H1 (cell line): ENCODE measurements at regions not wholly inside any gene's neighbourhood (a gene's known extent, or its start where the extent isn't known, plus 50 kb on each side); places are given as distances from the start of the nearest gene placed in this dataset.

Experiments used
- CHD1 ChIP-seq: IDR thresholded peaks from 2 replicates; pipeline ENCODE4 v1.6.1; 2012; ENCODE audit warnings: low read depth, low read length, improper control_type of control experiment
- EP300 ChIP-seq, 2 experiments: IDR thresholded peaks; 1 replicate in 1 of 2; 2 replicates in 1 of 2; pipeline ENCODE4 v1.6.1; 2011 to 2012; ENCODE audit warnings: low read depth in 2 of 2, low read length in 2 of 2, mild to moderate bottlenecking in 2 of 2, borderline replicate concordance in 1 of 2, inconsistent platforms in 1 of 2, moderate library complexity in 1 of 2
- TF ChIP-seq, protein P1 (sequence below): fragments of 300-600 bp; sonication (generic); IDR thresholded peaks from 2 replicates; pipeline ENCODE4 v1.7.1; 2012; ENCODE audit warnings: low read length, moderate library complexity, mild to moderate bottlenecking, inconsistent platforms; ENCODE audit not compliant: insufficient replicate concordance
- TF ChIP-seq, protein P2 (sequence below): IDR thresholded peaks from 2 replicates; pipeline ENCODE4 v1.6.1; 2011; ENCODE audit warnings: low read depth, mild to moderate bottlenecking, low read length; ENCODE audit not compliant: insufficient read depth

DNA sequence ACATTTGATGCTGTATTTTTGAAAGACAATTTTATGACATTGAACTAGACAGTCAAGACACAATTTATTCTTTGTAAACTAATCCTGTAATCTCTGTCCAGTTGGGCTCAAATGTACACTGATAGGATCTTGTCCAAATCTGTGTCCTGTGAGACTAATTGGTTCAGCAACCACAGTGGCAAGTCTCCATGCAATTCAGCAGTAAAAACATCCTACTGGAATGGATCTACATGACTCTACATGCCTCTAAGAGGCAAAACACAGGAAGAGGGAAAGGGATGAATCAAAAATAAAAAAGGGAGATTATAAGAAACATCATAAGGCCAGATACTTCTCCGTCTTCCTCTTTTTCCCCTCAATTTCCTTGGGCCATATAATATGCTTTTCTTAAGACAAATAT lies 1164.2 kb downstream of the NLGN4Y start (continued):
- TF ChIP-seq, protein P1, sequence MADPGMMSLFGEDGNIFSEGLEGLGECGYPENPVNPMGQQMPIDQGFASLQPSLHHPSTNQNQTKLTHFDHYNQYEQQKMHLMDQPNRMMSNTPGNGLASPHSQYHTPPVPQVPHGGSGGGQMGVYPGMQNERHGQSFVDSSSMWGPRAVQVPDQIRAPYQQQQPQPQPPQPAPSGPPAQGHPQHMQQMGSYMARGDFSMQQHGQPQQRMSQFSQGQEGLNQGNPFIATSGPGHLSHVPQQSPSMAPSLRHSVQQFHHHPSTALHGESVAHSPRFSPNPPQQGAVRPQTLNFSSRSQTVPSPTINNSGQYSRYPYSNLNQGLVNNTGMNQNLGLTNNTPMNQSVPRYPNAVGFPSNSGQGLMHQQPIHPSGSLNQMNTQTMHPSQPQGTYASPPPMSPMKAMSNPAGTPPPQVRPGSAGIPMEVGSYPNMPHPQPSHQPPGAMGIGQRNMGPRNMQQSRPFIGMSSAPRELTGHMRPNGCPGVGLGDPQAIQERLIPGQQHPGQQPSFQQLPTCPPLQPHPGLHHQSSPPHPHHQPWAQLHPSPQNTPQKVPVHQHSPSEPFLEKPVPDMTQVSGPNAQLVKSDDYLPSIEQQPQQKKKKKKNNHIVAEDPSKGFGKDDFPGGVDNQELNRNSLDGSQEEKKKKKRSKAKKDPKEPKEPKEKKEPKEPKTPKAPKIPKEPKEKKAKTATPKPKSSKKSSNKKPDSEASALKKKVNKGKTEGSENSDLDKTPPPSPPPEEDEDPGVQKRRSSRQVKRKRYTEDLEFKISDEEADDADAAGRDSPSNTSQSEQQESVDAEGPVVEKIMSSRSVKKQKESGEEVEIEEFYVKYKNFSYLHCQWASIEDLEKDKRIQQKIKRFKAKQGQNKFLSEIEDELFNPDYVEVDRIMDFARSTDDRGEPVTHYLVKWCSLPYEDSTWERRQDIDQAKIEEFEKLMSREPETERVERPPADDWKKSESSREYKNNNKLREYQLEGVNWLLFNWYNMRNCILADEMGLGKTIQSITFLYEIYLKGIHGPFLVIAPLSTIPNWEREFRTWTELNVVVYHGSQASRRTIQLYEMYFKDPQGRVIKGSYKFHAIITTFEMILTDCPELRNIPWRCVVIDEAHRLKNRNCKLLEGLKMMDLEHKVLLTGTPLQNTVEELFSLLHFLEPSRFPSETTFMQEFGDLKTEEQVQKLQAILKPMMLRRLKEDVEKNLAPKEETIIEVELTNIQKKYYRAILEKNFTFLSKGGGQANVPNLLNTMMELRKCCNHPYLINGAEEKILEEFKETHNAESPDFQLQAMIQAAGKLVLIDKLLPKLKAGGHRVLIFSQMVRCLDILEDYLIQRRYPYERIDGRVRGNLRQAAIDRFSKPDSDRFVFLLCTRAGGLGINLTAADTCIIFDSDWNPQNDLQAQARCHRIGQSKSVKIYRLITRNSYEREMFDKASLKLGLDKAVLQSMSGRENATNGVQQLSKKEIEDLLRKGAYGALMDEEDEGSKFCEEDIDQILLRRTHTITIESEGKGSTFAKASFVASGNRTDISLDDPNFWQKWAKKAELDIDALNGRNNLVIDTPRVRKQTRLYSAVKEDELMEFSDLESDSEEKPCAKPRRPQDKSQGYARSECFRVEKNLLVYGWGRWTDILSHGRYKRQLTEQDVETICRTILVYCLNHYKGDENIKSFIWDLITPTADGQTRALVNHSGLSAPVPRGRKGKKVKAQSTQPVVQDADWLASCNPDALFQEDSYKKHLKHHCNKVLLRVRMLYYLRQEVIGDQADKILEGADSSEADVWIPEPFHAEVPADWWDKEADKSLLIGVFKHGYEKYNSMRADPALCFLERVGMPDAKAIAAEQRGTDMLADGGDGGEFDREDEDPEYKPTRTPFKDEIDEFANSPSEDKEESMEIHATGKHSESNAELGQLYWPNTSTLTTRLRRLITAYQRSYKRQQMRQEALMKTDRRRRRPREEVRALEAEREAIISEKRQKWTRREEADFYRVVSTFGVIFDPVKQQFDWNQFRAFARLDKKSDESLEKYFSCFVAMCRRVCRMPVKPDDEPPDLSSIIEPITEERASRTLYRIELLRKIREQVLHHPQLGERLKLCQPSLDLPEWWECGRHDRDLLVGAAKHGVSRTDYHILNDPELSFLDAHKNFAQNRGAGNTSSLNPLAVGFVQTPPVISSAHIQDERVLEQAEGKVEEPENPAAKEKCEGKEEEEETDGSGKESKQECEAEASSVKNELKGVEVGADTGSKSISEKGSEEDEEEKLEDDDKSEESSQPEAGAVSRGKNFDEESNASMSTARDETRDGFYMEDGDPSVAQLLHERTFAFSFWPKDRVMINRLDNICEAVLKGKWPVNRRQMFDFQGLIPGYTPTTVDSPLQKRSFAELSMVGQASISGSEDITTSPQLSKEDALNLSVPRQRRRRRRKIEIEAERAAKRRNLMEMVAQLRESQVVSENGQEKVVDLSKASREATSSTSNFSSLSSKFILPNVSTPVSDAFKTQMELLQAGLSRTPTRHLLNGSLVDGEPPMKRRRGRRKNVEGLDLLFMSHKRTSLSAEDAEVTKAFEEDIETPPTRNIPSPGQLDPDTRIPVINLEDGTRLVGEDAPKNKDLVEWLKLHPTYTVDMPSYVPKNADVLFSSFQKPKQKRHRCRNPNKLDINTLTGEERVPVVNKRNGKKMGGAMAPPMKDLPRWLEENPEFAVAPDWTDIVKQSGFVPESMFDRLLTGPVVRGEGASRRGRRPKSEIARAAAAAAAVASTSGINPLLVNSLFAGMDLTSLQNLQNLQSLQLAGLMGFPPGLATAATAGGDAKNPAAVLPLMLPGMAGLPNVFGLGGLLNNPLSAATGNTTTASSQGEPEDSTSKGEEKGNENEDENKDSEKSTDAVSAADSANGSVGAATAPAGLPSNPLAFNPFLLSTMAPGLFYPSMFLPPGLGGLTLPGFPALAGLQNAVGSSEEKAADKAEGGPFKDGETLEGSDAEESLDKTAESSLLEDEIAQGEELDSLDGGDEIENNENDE, result no peak
- TF ChIP-seq, protein P2, sequence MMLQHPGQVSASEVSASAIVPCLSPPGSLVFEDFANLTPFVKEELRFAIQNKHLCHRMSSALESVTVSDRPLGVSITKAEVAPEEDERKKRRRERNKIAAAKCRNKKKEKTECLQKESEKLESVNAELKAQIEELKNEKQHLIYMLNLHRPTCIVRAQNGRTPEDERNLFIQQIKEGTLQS, result no peak
- TF ChIP-seq CHD1 (no peak), EP300 (IDR thresholded peaks at IDR 0.05; ENCODE audit: borderline replicate concordance in 1 of 2, low read depth in 2 of 2, low read length in 2 of 2) (no peak)
